Posterior vena cava (tissue), 2 donors: ENCODE measurements at regions not wholly inside any gene's neighbourhood (a gene's known extent, or its start where the extent isn't known, plus 50 kb on each side); places are given as distances from the start of the nearest gene placed in this dataset.

Experiments
- DNase-seq: peaks from one replicate; pipeline ENCODE4 v3.0.0-alpha.2; 2020; ENCODE audit warnings: low spot score
- intact Hi-C, 2 donors: fragments of 100-400 bp; cut with DNase I; formaldehyde crosslinking; loops; one replicate each; pipeline versions ENCODE4 v1.14.1 to v1.14.2; 2022 to 2023
- donor health status: DM: yes; HTN: yes; CAD: no.
- donor health status: DM: yes; HTN: yes; CAD: no.

DNA sequence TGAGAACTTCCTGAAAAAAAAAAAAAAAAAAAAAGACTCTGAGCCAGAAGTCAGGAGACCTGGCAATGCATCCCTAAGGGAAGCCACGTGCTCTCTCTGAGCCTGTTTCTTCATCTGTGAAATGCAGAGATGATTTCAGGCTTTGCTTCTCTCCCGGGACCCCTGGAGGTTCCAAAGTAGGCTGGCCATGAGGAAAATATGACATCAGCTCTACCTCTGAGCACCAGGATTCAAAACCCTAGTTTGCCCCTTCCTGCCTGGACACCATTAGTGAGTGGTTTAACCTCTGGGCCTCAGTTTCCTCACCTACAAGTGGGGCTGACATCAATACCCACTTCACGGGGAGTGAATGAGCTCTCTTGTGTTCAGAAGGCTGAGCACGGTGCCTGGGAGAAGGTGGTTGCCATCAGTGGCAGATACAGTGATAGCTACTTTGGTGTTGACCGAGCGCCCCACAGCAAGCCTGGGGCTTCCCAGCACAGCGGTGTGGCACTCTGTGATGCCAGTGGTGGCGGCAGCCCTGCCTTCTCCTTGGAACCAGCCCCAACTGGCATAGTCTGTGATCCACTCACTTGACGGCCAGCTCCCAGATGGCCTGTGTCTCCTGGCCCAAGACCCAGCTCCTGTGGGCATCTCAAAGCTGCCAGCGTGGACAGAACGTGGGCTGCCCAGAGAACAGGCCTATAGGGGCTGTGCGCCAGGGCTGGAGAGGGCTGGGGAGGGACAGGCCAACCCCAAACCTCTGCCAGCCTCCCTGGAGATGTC lies 153.1 kb upstream of the UNC5B start:
- intact Hi-C loops, result no loop called here
- no peak for DNase-seq

DNA sequence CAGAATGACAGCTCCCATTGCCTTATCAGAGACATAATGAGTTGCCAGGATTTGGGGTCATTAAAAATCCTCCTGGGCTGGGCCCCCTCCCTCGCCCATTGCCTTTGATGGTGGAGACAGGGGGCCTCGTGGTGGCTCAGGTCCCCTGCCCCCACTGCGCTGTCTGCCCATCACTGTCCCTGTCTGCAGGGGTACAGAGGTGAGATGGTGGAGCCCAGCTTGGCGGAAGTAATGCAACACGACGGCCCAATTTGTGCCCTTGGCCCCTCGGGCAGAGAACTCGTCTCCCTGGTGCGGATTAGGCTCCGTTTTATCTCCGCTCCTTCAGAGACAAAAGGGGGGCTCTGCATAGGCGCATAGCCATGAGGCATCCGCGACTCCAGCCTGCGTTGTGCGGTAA lies 152.4 kb upstream of the UNC5B start:
- intact Hi-C loops, result no loop called here
- no peak for DNase-seq

DNA sequence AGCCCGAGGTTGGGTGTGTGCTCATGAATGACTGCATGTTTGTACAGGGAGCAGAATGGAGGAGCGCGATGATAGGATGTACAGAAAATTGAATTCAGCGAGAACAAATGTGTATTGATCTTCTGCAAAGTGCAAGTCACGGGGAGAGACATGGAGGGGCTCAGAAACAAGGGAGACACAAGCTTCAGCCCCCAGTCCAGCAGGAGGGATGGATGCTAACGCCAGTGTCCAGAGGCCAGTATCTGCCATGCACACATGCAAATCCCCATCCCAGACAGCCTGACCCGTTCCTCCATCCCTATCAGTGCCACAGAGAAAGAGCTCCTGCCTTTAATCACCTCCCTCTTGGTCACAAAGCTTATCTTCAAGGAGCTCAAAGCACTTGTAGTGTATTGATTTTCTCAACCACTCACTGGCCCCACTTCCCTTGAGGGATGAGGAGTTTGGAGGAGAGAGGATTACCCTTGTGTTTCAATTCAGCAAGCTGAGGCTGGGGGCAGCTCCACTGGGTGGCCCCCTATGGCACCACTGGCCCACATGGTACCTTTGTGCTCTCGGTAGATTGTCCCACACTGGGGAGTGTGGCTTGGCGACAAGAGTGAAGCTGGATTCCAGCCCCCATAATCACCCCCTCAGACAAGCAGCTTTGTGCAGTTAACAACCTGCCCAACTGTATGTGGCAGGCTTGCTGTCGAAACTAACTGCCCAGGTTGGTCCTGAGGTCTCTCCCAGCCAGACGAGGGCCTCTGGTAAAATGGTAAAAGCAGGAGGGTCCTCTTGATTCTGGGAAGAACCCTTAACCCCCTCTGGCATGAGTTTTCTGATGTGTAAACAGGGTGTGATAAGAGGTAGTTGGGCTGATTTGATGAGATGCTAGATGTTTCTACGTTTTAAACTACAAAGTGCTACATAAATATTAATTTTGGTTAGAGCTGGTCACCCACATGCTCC lies 151.6 kb upstream of the UNC5B start:
- DNase-seq, result no peak
- intact Hi-C loops, result no loop called here

DNA sequence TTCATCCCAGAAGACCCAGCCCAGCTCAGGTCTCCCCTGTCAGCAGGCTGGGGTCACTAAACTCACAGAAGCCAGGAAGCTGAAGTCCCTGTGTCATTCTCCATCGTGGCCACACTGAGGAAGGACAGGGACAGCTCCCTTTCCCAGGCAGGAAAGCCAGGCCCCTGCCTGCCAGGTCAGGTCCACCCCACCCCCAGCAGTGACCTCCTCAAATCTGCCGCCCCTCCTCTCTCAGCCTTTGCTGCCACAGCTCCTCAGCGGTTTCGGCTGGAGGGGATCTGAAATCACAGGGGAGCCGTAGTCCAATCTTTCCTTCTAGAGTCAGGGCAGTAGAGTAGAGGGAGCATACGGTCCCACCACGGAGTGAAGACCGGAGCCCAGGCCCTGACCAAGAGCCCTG lies 150.9 kb upstream of the UNC5B start:
- no peak for DNase-seq
- intact Hi-C loops, result no loop called here

DNA sequence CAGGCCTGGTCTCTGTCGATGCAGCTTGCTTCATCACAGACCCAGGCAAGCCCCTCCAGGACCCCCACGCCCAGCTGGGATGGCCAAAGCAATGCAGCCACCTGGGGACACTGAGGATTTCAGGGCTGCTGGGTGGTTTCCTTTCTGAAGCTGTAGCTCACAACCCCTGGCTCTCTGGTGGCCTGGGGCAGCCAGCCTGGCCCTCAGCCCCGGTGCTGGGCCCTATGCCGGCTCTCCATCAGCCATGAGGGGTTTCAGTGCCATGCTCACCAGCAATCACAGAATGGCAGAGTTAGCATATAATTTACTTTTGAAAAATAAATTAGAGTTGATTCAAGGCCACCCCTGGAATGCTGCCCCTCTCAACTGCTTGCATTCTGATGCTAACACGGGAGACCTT lies 150.2 kb upstream of the UNC5B start:
- intact Hi-C loops, result no loop called here
- no peak for DNase-seq

DNA sequence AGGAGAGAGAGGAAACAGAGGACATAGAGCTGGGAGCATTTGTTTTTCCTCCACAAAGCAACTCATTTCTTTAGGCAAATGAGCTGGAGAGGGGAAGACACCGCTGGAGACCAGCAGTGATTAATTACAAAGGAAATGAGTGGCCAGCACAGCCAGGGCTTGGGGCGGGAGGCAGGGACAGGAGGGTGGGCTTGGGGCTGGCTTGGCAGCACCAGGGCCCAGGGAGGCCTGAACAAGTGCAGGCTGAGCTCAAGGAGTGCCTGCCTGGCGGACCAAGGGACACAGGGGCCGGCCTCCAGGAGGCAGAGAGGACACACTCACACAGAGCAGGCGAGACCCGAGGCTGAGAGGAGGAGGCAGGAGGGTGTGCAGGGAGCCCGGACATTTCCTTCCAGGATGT lies 149.0 kb upstream of the UNC5B start:
- intact Hi-C loops, result no loop called here
- no peak for DNase-seq

DNA sequence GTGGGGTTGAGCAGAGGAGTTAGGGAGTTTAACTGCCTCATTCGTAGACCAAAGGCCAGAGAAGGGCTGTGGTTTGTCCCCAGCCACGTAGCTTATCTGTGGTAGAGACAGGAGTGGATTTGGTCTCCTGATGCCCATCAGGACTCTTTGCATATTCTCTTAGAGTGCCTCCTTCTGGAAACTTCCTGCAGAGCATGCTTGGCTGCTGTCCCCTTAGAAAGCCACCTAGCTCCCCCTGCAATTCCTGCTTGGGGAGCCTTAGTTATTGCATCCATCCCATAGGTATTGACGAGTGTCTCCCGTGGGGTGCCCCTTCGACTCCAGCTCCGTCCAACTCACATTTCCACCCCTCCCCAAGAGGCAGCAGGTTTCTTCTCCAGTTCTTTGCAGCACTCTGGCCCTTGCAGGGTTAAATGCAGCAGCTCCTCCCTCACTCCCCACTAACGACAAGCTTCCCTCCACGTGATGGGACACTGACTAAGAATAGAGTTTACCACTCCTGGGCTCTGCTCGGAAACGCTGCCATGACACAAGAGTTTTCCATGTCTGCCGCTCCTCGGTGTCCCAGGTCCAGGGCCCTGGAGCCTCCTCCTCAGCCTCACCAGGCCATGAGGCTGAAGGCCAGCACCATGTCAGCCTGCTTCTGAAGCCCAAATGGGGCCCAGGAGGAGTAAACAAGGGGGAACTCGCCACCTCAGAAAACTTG lies 147.8 kb upstream of the UNC5B start:
- intact Hi-C loops, result no loop called here
- no peak for DNase-seq

DNA sequence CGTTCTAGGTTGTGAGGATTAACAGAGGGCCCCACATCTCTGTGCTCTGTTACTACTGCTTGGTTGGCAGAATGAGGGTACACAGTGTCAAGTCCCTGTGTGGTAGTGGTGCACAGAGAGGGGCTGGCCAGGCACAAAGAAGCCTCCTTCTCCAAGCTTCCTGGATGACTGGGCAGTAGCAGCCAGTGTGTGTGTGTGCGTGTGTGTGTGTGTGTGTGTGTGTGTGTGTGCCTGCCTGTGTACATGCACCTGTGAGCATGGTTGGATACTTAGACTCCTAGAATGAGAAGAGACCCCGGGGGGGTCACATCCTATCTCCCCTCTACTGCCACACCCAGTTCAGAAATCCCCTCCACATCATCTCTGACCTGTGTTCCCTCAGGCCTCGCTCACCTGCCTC lies 146.7 kb upstream of the UNC5B start:
- intact Hi-C loops, result no loop called here
- DNase-seq, result no peak

DNA sequence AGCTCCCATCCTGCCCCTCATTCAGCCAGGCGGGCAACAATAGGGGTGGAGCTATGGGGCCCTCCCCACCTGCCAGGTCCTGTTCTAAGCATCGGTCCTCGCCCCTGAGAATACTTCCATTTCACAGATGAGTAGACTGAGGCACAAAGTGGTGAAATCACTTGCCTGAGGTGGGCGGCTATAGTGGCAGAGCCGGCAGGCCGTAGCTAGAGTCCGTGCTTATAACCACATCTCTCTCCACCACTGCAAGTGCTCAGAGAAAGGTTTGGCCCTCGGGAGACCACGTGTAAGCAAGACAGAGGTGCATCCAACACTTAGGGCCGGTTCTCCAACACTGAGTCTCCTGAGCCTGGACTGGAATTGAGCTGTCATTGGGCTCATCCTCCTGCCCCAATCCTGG lies 145.8 kb upstream of the UNC5B start:
- DNase-seq, result no peak
- intact Hi-C loops, result no loop called here

DNA sequence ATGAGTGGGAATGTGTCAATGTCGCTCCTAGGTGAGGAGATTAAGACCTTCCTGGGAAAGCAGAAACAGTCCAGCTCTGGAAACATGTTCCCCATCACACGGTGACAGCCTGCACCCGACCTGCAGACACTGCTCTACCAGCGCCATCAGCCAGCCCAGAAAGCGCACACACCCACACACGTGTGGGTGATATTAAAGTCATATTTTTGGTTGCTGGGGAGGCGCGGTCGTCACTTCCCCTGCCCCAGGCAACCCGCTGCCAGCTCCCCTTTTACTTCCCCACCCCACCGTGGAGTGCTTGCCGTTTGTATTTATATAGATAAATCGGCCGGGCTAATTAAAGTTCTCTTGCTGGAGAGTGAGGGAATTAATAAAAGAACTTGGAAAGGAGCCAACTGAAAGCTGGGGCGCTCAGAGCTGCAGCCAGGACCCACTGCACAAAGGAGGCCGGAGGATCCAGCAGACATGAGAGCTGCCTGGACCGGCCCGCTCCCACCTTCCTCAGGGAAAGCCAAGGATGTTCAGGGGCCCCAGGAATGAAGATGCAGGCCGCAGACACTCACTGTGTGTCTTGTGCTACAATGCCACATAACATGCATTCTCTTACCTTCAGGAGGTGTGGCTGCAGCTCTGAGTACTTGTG lies 145.2 kb upstream of the UNC5B start:
- intact Hi-C loops, result no loop called here

DNA sequence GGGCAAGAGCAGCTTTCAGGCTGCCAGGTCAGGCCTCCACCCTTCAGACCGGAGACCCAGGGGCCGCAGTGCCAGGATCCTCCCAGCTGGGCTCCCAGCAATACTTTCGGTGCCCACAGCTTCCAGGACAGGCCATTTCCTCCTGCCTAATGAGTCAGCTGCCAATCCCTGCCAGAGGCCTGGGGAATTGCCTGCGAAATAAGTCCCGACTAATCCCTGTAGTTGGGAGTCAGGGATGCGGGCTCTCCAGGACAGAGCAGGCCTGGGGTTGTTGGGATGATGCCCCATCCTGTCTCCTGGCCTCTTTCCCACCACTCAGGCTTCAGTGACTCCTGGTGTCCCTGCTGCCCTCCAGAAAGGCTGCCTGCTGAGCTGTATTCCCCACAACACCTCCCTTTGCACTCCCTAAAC lies 143.5 kb upstream of the UNC5B start:
- intact Hi-C loops, result no loop called here
- no peak for DNase-seq

More for the DNA sequence above, 145.2 kb upstream of the UNC5B start:
- DNase-seq, result no peak

DNA sequence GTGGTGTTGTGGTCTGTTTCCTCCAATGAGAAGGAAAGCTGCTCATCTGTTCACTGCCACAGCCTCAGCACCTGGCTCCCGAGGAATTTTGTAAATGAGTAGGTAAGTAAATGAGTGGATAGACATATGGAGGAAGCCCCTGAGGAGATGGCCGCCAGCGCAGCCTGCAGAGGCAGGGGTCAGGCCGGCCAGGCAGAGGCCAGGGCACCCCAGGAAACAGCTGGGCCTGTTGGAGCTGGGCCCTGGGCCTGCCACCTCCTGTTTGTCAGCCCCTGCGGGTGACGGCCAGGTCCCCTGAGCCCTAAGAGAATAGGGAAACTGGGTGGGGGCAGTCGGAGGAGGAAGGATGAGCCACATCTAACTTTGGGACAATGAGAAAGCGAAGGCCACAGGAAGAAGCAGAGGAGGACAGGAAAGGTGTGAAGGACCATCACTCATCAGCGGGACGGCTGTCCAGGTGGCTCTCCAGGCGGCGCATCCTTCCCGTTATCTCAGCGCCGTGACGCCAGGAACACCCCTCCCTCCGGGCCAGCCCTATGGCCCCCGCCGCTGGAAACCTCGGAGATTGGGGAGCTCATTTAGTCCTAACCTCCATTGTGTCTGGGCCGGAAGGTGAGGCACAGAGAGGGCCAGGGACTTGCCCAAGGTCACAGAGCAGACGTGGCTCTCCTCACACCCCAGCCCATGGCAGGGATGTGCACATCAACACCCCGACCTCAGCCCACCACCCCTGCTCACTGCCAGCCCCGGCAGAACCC lies 142.3 kb upstream of the UNC5B start:
- DNase-seq, result no peak
- intact Hi-C loops, result no loop called here

DNA sequence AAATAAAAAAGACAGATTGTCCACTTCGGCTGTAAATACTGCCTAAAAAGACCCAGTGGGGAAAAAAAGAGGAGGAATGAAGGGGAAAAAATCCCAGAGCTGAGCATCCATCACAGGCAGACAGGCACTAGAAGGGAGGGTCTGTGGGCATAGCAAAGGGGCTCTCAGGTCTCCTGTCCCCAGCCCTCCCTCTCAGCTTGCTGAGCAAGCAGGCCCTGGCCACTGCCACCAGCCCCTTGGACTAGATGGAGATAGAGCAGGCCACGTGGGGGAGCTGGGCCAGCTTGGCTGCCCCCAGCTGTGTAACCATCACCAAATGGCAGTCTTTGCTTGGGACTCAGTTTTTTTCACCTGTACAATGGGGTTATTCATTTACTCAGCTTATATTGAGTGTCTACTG lies 141.6 kb upstream of the UNC5B start:
- intact Hi-C loops, result no loop called here
- DNase-seq, result no peak

DNA sequence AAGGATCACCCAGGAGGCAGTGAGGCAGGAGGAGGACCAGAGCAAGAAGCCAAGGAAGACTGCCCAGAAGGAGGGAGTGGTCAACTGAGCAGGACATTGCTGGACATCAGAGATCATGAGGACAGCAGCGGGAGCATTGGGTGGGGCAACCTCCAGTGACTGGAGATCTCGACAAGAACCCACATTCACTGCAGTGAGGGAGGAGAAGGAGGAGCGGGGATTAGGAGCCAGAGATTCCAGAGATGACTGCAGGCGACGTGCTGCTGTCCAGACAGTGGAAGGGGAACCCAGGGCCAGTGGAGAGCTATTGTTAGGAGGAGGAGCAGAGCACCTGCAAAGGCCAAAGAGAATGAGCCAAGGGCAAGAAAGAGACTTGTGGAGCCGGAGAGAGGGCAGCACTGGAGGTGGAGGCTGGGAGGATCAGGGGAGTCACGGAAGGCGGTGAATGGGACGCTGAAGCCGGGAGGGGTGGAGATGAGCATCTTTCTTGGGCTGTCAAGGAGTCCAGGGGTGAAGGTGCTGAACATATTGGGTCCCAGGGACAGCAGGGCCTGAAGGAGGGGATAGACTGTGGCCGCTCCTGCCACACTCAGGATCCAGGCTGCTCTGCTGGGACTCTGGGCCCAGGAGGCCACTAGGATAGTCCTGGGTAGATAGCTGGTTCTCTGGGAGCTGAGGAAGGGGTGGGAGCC lies 140.1 kb upstream of the UNC5B start:
- intact Hi-C loops, result no loop called here
- DNase-seq, result peak; percentile 63

DNA sequence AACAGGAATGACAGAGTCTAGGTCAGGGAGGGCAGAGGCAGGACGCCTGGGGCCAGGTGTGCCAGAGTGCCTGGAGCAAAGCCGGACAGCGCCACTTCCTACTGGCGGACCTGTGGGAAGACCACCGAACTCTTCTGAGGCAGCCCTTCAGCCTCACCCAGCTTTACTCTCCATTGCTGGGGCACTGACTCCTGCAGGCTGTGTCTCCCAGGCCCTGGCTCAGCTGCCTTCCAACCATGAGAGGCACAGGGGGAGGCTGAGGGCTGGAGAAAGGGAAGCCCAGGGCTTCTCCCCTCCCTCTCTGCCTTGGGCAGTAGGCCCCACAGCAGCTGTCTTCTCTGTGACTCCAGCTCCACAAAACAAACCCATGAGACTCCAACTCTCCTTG lies 139.6 kb upstream of the UNC5B start:
- peak; percentile 68 for DNase-seq
- intact Hi-C loops, result no loop called here

DNA sequence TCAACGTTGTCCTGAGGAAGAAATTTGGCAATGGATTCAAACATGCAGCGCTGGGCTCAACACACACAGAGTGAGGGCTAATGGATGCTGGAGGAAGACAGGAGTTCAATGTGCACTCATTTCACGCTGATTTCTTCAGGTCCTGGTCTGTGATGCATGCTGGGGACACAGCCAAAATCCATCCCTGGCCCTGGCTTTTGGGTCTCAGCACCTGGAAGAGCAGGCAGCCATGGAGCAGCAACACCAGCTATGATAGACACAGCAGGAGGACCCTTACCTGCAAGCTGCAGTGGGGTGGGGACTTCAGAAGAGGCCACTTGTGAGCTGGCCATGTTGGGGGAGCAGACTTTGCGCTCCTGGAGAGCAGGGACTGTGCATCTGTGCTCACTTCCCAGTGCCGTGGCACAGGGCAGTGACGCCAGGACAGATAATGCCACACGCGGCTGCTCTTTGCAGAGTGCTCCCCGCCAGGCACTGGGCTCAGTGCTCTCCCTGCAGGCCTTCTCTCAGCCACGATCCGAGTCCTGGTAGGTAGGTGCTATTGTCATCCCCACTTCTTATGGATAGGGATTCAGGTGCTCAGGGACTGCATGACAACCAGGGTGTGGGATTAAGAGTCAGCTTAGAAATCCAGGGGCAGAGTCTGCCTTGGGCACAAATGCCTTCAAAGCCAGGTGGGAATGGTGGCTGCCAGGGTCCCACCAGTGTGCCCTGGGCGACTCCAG lies 138.8 kb upstream of the UNC5B start:
- intact Hi-C loops, result no loop called here
- DNase-seq, result peak; percentile 55

DNA sequence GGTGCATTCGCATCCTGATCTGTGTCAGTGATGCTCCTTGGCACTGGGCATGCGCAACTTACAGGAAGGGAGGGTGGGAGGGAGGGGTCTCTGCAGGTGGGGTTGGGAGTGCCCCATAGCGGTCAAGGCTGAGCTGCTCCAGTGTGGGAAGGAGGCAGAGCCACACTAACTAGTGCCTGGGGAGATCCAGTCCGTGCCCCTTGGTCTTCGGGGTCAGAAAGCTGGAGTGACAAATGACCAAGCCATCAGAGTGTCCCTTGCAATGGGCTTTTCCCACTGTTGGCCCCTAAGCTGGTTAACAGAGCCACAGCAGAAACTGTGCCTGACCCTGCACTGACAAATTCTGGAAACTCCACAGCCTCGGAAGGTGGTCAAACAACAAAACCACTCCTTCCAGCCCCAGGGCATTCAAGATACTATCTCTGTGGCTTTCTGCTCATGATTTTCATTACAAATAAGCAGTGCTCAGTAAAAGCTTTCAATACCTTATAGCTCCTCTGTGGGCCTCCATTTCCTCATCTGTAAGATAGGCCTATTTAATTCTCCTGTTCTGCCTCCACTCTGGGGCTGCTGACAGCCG lies 138.1 kb upstream of the UNC5B start:
- intact Hi-C loops, result no loop called here

More for the DNA sequence above, 138.1 kb upstream of the UNC5B start:
- peak; percentile 74 for DNase-seq
